ENCODE measurements at regions not wholly inside any gene's neighbourhood (a gene's known extent, or its start where the extent isn't known, plus 50 kb on each side); places are given as distances from the start of the nearest gene placed in this dataset.

- no peak for TF ChIP-seq CTCF (conservative IDR thresholded peaks at IDR 0.05; ENCODE audit: low read length)
- DNase-seq (ENCODE audit: low read depth), result no peak
- no peak overlapping the region for H3K4me3 ChIP-seq (ENCODE audit: low read length)
These were observed 89.7 kb upstream of the TOP3B start for GRCh38 chr22:22072169-22072836.

GRCh38 chr22:22071455-22071854 lies 88.9 kb upstream of the TOP3B start:
- H3K4me3 ChIP-seq (ENCODE audit: low read length), result no peak overlapping the region
- no peak for TF ChIP-seq CTCF (conservative IDR thresholded peaks at IDR 0.05; ENCODE audit: low read length)
- no peak for DNase-seq (ENCODE audit: low read depth)

- no peak for TF ChIP-seq CTCF (conservative IDR thresholded peaks at IDR 0.05; ENCODE audit: low read length)
- H3K4me3 ChIP-seq (ENCODE audit: low read length), result no peak overlapping the region
These were observed 87.8 kb upstream of the TOP3B start for GRCh38 chr22:22070371-22070824.

GRCh38 chr22:22069450-22070370 lies 87.1 kb upstream of the TOP3B start:
- TF ChIP-seq CTCF (conservative IDR thresholded peaks at IDR 0.05; ENCODE audit: low read length), result no peak
- DNase-seq (ENCODE audit: low read depth), result no peak
- H3K4me3 ChIP-seq (ENCODE audit: low read length), result no peak overlapping the region

More at GRCh38 chr22:22070371-22070824, 87.8 kb upstream of the TOP3B start:
- no peak for DNase-seq (ENCODE audit: low read depth)

- DNase-seq (ENCODE audit: low read depth), result no peak
- no peak for TF ChIP-seq CTCF (conservative IDR thresholded peaks at IDR 0.05; ENCODE audit: low read length)
- H3K4me3 ChIP-seq (ENCODE audit: low read length), result no peak overlapping the region
These were observed 86.1 kb upstream of the TOP3B start for GRCh38 chr22:22068657-22069056.

GRCh38 chr22:22068025-22068424 lies 85.4 kb upstream of the TOP3B start:
- TF ChIP-seq CTCF (conservative IDR thresholded peaks at IDR 0.05; ENCODE audit: low read length), result no peak
- DNase-seq (ENCODE audit: low read depth), result no peak
- no peak overlapping the region for H3K4me3 ChIP-seq (ENCODE audit: low read length)
